ENCODE measurements at regions not wholly inside any gene's neighbourhood (a gene's known extent, or its start where the extent isn't known, plus 50 kb on each side); places are given as distances from the start of the nearest gene placed in this dataset.
"Not testable (repeated sequence)": the region's sequence is repeated elsewhere in the genome, so short reads cannot be mapped to it uniquely, and the experiment has no call there.

DNA sequence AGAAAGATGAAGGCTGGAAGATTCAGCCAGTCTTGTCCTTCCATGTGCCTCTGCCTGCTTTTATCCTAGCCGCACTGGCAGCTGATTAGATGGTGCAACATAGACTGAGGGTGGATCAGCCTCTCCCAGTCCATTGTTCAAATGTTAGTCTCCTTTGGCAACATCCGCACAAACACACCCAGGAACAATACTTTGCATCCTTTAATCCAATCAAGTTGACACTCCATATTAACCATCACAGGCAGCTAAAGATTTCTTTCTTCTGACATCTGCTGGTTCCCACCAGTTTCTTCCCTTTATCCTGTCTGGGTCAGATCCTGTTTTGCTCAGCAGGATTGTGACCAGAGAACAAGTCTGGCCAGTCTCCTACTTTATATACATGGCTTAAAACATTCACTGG lies 276.5 kb upstream of the TYRP1 start:
- DNase-seq (ENCODE audit: low read depth) = no peak

DNA sequence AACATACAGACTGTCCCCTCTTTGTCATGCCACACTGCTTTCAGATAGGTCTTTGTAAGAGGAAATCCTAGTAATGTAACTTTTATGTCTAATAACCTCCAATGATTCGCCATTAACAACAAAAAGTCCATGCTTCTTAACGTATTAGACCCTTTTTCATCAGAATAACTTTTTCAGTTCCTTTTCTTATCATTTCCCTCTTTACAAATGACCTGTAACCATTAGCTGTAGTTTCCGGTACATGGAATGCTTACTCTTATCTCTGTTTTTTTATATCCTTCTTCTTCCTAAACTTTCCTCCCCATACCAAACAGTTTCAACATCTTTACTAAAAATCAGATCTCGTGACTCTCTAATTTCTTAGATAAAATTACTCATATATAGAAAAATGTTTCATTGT lies 268.9 kb upstream of the TYRP1 start:
- DNase-seq (ENCODE audit: low read depth) = no peak

DNA sequence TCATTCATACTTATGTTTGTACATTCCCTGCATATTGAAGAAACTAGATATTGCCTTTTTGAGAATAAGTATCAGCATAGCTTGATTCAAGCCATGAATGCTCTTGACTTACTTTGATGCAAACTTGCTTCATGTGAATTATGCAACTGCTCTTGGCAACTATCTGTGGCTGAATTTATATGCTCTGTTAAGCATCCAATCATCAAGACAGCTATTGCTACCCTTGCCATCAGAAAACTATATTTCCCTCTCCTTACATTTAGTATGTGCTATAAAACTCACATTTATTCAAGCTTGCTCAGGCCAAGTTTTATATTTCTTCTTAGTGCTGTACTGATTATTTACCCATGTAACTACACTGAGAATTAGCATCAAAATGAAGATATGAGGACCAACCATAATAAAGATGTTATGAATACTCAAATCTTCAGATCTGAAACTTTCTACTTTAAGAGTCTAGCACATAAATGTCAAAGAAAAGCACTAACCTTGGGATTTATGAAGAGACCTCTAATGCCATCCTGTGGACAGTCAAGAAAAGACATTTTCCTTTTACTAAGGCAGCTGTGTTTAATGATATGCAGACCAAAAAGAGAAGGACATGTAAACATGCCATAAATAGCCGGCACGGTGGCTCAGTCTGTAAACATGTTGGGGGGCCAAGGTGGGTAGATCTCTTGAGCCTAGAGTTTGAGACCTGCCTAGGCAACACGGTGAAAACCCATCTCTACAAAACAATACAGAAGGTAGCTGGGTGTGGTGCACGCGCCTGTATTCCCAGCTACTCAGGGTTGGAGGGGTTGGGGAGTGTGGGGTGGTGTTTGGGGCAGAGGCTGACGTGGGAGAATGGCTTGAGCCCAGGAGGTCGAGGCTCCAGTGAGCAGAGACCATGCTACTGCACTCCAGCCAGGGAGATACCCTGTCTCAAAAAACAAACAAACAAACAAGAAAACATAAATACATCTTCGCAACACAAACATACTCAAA lies 267.0 kb upstream of the TYRP1 start:
- DNase-seq (ENCODE audit: low read depth) = no peak

DNA sequence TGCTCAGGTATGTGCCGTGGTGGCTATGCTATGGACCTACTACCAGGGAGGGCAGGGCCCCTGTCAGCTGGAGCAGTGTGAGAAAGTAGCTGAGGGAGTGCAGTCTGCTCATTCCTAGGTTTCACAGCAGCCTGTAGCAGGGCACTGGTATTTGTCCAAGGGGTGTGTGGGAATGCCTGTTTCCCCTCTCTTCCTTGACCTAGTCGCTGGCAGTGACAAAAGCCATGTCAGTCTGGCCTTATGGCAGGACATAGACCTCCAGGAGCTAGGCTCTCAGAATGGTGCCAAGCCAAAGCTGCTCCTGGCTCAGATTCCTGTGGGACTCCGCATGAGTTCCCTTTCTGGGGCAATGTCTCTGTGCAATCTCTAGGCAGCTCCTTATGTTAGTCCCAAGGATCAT lies 253.9 kb upstream of the TYRP1 start:
- DNase-seq (ENCODE audit: low read depth) = no peak

DNA sequence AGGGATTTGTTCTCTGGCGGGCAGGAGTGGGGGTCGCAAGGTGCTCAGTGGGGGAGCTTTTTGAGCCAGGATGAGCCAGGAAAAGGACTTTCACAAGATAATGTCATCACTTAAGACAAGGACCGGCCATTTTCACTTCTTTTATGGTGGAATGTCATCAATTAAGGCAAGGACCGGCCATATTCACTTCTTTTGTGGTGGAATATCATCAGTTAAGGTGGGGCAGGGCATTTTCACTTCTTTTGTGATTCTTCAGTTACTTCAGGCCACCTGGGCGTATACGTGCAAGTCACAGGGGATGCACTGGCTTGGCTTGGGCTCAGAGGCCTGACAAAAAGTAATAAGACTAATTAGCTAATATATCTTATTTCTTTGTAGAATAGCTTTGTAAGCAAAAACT lies 252.1 kb upstream of the TYRP1 start:
- DNase-seq (ENCODE audit: low read depth) = not testable (repeated sequence)

DNA sequence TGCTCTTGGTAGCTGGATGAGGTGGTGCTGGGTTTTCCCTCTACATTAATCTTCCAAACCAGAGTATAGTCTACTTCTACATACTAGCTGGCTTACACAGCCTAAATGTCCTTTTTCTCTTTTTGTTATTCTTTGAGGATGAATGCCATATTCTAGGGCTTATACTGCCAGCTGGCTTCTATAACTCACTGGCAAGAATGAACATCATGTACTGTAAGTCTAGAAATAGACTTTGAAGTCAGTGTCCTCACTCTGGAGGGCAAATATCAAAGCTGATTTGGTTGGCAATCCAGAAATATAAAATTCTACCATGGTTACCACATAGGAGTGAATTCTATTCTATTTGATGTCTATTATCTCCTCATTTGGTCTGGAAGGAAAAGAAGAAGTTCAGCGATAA lies 251.7 kb upstream of the TYRP1 start:
- no peak for DNase-seq (ENCODE audit: low read depth)

DNA sequence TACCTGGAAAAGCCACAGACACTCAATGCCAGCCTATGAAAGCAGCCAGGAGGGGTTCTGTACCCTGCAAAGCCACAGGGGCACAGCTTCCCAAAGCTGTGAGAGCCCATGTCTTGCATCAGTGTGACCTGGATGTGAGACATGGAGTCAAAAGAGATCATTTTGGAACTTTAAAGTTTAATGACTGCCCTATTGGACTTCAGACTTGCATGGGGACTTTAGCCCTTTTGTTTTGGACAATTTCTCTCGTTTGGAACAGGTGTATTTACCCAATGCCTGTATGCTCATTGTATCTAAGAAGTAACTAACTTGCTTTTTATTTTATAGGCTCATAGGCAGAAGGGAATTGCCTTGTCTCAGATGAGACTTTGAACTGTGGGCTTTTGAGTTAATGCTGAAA lies 244.9 kb upstream of the TYRP1 start:
- no peak for DNase-seq (ENCODE audit: low read depth)

DNA sequence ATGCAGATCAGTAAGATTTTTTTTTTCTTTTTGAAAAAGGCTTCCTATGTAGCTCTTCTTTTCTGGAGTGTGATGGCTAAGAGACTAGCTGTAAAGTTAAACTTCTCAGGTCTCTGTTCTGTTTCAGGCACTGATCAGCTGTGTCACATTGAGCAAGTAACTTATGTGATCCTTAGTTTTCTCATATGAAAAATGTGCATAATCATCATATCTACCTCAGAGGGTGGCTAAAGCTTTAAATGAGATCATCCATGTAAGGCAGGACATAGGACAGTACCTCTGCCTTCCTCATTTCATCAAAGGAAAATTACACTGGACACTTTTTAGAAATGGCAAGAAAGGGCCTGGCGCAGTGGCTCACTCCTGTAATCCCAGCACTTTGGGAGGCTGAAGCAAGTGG lies 235.9 kb upstream of the TYRP1 start:
- no peak for DNase-seq (ENCODE audit: low read depth)

DNA sequence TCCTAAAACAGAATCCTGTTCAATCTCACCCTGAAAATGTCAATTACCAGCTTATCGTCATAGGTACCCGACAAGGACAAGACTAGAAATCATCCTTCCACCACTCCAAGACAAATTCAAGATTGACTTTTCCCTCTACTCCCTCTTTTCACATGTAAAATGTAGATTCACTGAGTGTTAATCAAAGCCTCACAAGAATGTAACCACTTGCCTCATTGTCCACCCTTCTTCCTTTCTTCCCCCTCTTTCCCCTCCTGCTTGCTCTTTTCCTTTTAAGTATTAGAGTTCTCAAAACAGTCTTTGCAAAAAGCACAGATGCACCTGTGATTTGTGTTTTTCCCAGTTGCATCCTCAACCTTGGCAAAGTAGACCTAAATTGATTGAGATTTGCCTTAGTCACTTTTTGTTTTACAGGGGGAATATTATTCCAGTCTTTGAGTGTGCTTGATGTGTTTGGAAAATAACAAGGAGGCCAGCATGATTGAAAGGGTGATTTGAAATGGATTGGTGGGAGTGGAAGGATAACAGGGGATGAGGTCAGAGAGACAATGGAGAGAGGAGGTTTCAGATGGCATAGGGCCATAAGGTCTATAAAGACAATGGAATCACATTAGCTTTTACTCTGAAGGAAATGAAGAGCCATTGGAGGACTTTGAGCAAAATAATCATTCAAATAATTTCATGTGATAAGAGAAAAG lies 231.3 kb upstream of the TYRP1 start:
- DNase-seq (ENCODE audit: low read depth) = no peak

DNA sequence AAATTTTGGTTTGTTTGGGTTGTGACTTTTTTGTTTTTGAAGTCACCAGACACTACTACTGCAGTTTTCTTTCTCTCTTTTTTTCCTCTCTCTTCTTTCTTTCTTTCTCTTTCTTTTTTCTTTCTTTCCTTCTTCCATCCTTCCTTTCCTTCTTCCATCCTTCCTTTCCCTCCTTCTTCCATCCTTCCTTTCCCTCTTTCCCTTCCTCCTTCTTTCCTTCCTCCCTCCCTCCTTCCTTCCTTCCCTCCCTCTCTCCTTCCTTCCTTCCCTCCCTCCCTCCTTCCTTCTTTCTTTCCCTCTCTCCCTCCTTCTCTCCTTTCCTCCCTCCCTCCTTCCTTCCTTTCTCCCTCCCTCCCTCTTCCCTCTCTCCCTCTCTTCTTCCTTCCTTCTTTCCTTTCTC lies 230.3 kb upstream of the TYRP1 start:
- no peak for DNase-seq (ENCODE audit: low read depth)

DNA sequence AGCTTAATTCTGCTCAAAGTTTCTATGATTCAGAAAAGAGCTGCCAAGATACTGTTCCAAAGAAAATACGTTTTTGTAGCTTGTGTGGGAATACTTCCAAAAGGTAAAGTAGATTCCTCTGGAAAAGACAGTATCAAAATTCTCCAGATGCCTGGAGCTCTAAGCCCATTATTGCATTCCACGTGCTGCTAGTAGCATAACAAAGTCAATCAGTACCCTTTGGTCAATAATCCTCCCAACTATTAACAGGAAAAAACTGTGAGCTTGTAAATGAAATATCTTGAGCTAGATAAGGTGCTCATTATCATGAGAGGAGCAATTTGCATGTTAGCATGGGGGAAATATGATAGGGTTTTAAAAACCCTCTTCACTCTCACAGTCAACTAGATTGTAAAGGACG lies 229.5 kb upstream of the TYRP1 start:
- no peak for DNase-seq (ENCODE audit: low read depth)

DNA sequence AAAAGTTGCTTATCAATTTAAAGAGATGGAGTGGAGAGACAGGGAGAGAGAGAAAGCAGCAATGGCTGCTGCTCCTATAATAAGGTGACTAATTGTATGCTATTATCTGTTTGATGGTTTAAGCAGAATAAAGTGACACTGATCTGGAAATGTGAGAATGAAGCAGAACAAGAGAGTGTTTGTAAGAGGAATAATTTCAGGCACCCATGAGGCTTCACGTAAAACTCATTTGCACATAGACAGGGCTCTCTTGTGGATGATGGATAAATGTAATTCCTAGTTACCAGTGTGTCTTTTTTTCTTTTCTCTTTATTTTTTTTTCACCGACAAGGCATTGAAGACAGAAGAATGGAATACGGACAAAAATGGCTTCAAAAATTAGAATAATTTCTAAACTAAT lies 228.8 kb upstream of the TYRP1 start:
- DNase-seq (ENCODE audit: low read depth) = no peak

DNA sequence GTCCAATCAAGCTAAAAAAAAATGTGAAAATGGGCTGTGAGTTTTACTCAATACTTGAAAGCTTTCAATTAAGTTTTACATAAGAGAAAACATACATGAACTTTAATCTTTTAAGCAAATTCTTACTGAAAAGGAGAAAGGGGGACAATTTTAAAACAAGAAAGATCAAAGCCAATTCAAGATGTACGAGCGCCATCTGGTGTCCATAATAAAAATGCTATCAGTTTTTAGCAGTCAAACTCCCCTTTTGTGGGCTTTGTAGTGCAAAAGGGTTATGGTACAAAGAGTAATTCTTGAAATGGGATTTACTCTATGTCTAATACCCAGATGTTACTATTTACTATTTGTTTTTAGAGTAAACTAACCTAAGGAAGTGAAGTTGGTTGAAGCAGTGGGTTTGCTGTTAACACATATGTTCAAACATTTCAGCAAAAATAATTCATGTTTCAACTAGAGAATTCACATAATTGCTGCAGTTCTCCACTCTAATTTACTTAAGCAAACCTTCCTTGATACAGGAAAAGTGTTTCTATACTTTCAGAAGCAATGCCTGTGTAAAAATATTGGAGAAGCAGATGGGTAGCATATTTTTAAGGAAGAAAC lies 228.2 kb upstream of the TYRP1 start:
- no peak for DNase-seq (ENCODE audit: low read depth)

DNA sequence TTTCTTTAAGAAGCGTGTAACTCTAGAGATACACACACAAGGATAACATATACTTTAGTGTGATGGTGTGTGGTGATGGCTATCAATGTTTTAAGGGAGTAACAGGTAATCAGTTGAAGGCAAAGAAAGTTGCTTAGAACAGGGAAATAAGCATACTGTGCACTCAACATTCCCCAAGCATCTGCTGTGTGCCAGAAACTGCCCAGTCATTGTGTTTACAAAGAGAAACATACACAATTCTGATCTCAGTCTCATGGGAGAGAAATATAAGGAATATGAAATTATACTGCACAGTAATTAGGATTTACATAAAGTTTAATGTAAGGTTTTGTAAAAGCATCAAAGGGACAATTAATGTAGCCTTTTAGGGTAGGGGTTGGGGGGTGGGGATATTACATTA lies 224.1 kb upstream of the TYRP1 start:
- no peak for DNase-seq (ENCODE audit: low read depth)

DNA sequence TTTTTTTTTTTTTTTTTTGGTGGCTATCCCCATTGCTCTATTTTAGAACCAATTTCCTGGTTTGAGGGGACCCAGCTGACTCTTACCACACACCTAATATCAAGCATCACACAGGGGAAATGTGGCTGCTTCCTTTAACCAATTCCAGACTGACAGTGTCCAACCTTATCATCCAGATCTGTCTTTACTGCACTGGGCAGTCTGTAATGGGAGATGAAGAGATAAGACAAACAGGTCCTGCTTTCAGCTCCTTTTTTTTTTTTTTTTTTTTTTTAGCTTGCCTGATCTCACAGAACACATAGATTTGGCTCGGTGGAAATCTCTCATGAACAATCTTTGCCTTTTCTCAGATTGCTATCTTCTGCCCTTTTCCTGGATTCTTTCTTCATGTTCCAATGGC lies 198.8 kb upstream of the TYRP1 start:
- no peak for DNase-seq (ENCODE audit: low read depth)

DNA sequence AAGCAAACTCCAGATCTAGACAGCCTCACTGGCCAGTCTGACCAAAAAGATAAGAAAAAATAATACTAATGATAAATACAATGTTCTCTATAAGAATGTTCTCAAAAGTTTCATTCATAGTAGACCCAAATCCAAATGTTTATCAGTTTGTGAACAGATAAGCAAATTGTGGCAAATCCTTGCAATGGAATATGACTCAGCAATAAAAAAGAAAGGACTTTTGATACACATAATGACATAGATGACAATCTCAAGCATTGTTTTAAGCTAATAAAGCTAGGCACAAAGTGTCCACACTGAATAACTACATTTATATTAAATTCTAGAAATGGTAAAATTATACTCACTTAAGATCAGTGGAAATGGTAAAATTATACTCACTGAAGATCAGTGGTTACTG lies 195.4 kb upstream of the TYRP1 start:
- no peak for DNase-seq (ENCODE audit: low read depth)

DNA sequence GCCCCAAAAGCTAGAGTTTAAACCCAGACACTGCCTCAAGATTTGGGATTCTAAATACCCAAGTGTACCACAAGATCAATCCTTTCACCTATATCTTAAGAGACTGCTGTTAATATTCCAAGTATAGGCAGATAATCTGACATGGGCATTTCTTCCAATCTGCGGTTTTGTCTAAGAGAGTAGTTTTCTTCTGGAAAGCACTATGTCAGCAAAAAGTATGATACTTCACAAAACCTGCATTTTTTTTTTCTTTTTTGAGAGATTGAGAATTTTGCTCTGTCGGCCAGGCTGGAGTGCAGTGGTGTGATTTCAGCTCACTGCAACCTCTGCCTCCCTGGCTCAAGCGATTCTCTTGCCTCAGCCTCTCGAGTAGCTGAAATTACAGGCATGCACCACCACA lies 190.7 kb upstream of the TYRP1 start:
- DNase-seq (ENCODE audit: low read depth) = no peak

DNA sequence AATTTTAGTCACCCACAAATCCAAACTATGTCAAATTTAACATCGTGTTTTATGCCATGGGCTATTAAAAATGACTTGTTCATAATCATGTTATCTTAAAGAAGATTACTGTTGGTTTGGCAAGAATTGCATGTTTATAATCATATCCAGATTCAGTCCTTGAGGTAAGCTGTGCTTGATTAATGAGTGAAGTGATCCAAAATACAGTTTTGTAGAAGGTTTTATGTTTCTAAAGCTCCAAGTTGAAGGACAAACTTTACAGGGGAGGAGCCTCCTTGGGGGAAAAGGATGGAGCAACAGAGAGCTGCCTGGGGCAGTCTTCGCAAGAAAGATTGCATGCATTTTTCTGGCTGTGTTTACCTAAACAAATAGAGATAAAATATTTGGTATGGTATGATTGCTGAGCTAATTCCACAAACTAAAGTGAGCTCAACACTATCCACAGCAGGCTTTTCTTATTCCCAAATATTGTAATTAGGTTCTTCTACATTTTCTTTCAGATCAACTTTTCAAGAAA lies 189.5 kb upstream of the TYRP1 start:
- DNase-seq (ENCODE audit: low read depth) = no peak

DNA sequence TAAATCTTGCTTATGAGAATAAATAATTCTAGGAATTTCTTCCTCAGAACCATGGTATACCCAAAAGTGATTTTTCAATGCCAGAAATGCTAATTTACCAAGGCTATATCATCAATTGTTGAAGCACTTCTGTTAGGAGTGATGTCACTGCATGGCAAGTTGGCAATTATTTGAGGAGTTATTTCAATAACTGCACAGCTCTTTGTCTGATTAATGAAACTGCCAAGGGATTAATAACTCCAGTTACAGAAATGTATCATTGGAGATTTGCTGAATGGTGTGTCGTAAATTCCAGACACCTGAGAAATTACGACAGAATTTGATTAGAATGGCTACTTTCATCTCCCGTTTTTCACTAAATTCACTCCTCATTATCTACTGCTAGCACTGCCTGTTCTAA lies 182.6 kb upstream of the TYRP1 start:
- DNase-seq (ENCODE audit: low read depth) = no peak

DNA sequence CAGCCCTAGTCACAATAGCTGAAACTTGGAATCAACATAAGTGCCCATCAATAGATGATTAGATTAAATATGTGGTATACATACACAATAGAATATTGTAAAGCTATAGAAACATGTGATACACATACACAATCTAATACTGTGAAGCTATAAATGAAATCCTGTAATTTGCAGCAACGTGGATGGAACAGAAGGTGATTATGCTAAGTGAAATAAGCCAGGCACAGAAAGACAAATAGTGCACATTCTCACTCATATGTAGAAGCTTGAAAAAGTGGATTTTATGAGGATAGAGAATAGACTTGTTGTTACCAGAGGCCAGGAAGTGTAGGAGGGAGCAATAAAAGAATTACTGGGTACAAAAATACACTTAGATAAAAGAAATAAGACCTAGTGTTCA lies 181.5 kb upstream of the TYRP1 start:
- no peak for DNase-seq (ENCODE audit: low read depth)

DNA sequence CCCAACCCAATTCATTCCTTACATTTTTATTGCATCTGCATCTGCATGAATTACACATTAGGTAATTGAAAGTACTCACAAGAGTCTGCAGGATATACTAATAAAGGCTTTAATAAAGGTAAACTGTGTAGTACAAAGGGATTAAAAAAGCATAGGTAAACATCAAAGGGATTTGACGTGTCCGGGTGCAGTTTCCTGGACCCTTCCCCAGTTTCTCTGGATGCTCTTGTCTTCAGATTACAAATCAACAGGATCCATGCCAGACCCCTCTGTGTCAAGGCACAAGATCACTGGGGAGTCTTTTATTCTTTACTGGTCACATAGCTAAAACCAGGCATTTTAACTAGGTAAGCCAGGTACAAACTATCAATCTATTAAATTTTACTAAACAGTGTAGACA lies 177.2 kb upstream of the TYRP1 start:
- no peak for DNase-seq (ENCODE audit: low read depth)

DNA sequence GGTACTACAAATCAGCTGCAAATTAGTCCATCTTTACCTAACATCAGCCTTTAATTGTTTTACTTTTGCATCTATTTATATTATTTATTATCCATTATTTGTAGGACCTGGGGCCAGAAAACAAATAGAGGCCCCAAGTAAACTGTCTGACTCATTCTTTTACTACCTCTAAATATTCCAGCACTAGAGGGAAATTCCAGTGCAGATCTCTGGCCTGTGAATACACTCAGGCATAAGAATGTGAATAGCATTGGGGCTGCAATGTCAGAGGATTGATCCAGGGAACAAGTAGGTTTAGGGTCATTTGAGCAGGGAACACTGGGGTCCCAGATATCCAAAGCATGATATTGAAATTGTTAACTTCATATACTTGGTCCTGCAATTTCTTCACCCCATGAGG lies 176.6 kb upstream of the TYRP1 start:
- DNase-seq (ENCODE audit: low read depth) = no peak

Measured in CMK (cell line).